ENCODE measurements at regions not wholly inside any gene's neighbourhood (a gene's known extent, or its start where the extent isn't known, plus 50 kb on each side); places are given as distances from the start of the nearest gene placed in this dataset.

- no peak for TF ChIP-seq HSF1 (IDR thresholded peaks at IDR 0.05; ENCODE audit: low read depth, low read length)
- TF ChIP-seq SIN3A (IDR thresholded peaks at IDR 0.05; ENCODE audit: low read depth, low read length), result no peak
- TF ChIP-seq POU2F2 (IDR thresholded peaks at IDR 0.05; ENCODE audit: borderline replicate concordance, low read depth, low read length), result no peak
- TF ChIP-seq STAT3 (IDR thresholded peaks at IDR 0.05; ENCODE audit: low read depth, low read length), result no peak
- TF ChIP-seq KLF5 (IDR thresholded peaks at IDR 0.05; ENCODE audit: partially characterized antibody), result no peak
Measured at GRCh38 chr3:25324954-25325655, 103.0 kb upstream of the RARB start (continued).

- Histone ChIP-seq H3K27me3 (replicated peaks in 1 of 2; ENCODE audit: control insufficient read depth in 2 of 2, insufficient read depth in 2 of 2, low read length in 1 of 2) (no peaks in the 10 kb centered on the region), H3K27ac (ENCODE audit: control insufficient read depth, insufficient read depth) (no peak overlapping the region), H2AFZ (ENCODE audit: control insufficient read depth, low read depth, low read length) (no peak overlapping the region), H3K4me1 (ENCODE audit: control insufficient read depth, insufficient read depth, low read length) (no peaks in the 10 kb centered on the region), H3K4me3 (no peak overlapping the region), H3K9ac (ENCODE audit: control insufficient read depth, insufficient read depth, low read length) (no peak overlapping the region), H3K79me2 (ENCODE audit: control insufficient read depth, insufficient read depth, low read length) (no peaks in the 10 kb centered on the region), H3K4me2 (ENCODE audit: control insufficient read depth, insufficient read depth) (no peak overlapping the region), H3K9me3 (replicated peaks; ENCODE audit: control insufficient read depth, insufficient read depth, low read length) (no peaks in the 10 kb centered on the region), H3K36me3 (ENCODE audit: control insufficient read depth in 2 of 2, insufficient read depth in 2 of 2, low read length in 1 of 2) (no peaks in the 10 kb centered on the region), H4K20me1 (ENCODE audit: control insufficient read depth, insufficient read depth) (no peaks in the 10 kb centered on the region)
- ChIA-PET RAD21 (ENCODE audit: unreplicated experiment) (no interaction called here), POLR2A (no interaction called here), CTCF (no interaction called here), SMC1A (ENCODE audit: uncharacterized antibody, unreplicated experiment) (no interaction called here)
- DNase-seq (ENCODE audit: low read depth, low spot score) (no peak), ATAC-seq (no peak), FAIRE-seq (no peak)
- no TSS peak for BruUV-seq (replicated peaks)
- 6% methylated on average over 1 of the region's 1 CpG for WGBS (ENCODE audit: insufficient coverage, insufficient replicate concordance, low lambda C conversion rate, missing lambda C conversion rate)
- intact Hi-C loops (cut with micrococcal nuclease; ENCODE audit: unreplicated experiment) (no loop called here), in situ Hi-C loops (cut with MboI) (no loop called here)
- no peak for TF ChIP-seq RB1 (IDR thresholded peaks at IDR 0.05; ENCODE audit: borderline replicate concordance)
- no peak for TF ChIP-seq E2F8 (IDR thresholded peaks at IDR 0.05; ENCODE audit: low read depth, partially characterized antibody)
- no peak for TF ChIP-seq MTA3 (IDR thresholded peaks at IDR 0.05; ENCODE audit: borderline replicate concordance, low read length)
- no peak for TF ChIP-seq CUX1 (IDR thresholded peaks at IDR 0.05; ENCODE audit: insufficient replicate concordance, low read depth, low read length)
Measured at GRCh38 chr3:25335356-25335755, 92.7 kb upstream of the RARB start.

Data from GM12878 (cell line).